ENCODE measurements at regions not wholly inside any gene's neighbourhood (a gene's known extent, or its start where the extent isn't known, plus 50 kb on each side); places are given as distances from the start of the nearest gene placed in this dataset.

DNA sequence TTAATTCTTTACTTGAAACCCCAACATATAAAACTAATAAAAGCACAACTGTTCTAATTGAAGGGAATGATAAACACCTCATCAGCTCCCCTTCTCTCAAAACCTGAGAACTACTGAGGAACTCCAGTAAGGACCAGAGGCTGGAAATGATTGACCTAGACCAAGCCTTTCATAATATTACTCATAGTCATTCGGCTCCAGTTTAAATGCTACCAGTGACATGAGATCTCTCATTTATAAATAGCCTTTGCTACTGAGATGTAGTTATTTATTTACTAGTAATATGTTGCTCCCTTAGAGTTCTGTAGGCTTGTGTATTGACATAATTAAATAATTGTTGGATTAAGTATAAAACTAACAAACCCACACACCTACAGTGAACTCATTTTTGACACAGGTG is 209.8 kb upstream of the PRMT6 start:
- Histone ChIP-seq H3K36me3 (ENCODE audit: control insufficient read depth, insufficient read depth, low read length) (no peaks in the 10 kb centered on the region), H3K4me3 (ENCODE audit: low read depth in 2 of 2, low read length in 2 of 2) (no peak overlapping the region), H3K4me1 (ENCODE audit: control insufficient read depth, insufficient read depth, low read length) (no peaks in the 10 kb centered on the region), H3K27ac (ENCODE audit: low read length) (no peak overlapping the region), H3K9me3 (ENCODE audit: control insufficient read depth, insufficient read depth, low read depth, low read length) (no peaks in the 10 kb centered on the region), H3K27me3 (ENCODE audit: control insufficient read depth, insufficient read depth, low read length) (no peaks in the 10 kb centered on the region)
- DNase-seq (ENCODE audit: low read depth, low spot score) (no peak), ATAC-seq (no peak)
- ChIA-PET POLR2A (no interaction called here), CTCF (no interaction called here)
- no TSS peak for BruUV-seq (replicated peaks)
- intact Hi-C loops (cut with micrococcal nuclease; ENCODE audit: unreplicated experiment): no loop called here
- TF ChIP-seq, protein P1, sequence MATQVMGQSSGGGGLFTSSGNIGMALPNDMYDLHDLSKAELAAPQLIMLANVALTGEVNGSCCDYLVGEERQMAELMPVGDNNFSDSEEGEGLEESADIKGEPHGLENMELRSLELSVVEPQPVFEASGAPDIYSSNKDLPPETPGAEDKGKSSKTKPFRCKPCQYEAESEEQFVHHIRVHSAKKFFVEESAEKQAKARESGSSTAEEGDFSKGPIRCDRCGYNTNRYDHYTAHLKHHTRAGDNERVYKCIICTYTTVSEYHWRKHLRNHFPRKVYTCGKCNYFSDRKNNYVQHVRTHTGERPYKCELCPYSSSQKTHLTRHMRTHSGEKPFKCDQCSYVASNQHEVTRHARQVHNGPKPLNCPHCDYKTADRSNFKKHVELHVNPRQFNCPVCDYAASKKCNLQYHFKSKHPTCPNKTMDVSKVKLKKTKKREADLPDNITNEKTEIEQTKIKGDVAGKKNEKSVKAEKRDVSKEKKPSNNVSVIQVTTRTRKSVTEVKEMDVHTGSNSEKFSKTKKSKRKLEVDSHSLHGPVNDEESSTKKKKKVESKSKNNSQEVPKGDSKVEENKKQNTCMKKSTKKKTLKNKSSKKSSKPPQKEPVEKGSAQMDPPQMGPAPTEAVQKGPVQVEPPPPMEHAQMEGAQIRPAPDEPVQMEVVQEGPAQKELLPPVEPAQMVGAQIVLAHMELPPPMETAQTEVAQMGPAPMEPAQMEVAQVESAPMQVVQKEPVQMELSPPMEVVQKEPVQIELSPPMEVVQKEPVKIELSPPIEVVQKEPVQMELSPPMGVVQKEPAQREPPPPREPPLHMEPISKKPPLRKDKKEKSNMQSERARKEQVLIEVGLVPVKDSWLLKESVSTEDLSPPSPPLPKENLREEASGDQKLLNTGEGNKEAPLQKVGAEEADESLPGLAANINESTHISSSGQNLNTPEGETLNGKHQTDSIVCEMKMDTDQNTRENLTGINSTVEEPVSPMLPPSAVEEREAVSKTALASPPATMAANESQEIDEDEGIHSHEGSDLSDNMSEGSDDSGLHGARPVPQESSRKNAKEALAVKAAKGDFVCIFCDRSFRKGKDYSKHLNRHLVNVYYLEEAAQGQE (IDR thresholded peaks at IDR 0.05; ENCODE audit: insufficient read depth in 1 of 2, low read depth in 2 of 2, low read length in 1 of 2): no peak
- TF ChIP-seq TCF7L2 (IDR thresholded peaks at IDR 0.05; ENCODE audit: low read depth, low read length) (no peak), SIN3A (IDR thresholded peaks at IDR 0.05; ENCODE audit: borderline replicate concordance, insufficient read depth, low read depth, low read length) (no peak), POLR2AphosphoS5 (IDR thresholded peaks at IDR 0.05; ENCODE audit: low read depth, low read length) (no peak)
- TF ChIP-seq, protein P2, sequence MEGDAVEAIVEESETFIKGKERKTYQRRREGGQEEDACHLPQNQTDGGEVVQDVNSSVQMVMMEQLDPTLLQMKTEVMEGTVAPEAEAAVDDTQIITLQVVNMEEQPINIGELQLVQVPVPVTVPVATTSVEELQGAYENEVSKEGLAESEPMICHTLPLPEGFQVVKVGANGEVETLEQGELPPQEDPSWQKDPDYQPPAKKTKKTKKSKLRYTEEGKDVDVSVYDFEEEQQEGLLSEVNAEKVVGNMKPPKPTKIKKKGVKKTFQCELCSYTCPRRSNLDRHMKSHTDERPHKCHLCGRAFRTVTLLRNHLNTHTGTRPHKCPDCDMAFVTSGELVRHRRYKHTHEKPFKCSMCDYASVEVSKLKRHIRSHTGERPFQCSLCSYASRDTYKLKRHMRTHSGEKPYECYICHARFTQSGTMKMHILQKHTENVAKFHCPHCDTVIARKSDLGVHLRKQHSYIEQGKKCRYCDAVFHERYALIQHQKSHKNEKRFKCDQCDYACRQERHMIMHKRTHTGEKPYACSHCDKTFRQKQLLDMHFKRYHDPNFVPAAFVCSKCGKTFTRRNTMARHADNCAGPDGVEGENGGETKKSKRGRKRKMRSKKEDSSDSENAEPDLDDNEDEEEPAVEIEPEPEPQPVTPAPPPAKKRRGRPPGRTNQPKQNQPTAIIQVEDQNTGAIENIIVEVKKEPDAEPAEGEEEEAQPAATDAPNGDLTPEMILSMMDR (IDR thresholded peaks at IDR 0.05): no peak
- in situ Hi-C loops (cut with HindIII; ENCODE audit: low pct_unique_long_range_greater_than_20kb, low sequenced_read_pairs): no loop called here

DNA sequence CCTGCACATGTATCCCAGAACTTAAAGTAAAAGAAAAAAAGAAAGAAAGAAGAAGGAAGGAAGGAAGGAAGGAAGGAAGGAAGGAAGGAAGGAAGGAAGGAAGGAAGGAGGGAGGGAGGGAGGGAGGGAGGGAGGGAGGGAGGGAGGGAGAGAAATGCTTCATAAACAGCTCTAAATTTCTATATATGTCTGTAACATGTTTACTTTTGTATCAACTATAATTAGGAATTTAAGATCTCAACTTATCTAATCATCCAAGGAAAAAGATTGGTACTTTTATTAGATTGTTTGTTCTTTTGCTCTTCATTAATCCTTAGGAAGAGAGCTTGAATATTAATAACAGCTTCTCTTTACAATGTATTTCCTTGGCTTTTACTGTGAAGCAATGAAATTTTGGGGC is 195.4 kb upstream of the PRMT6 start:
- CTCF ChIA-PET: no interaction called here
- H3K4me1 ChIP-seq (ENCODE audit: control insufficient read depth, insufficient read depth, low read length): no peaks in the 10 kb centered on the region
- POLR2A ChIA-PET: no interaction called here
- no peak for ATAC-seq
- no peaks in the 10 kb centered on the region for H3K36me3 ChIP-seq (ENCODE audit: control insufficient read depth, insufficient read depth, low read length)
- no peaks in the 10 kb centered on the region for H3K27me3 ChIP-seq (ENCODE audit: control insufficient read depth, insufficient read depth, low read length)
- no peak for DNase-seq (ENCODE audit: low read depth, low spot score)
- no TSS peak for BruUV-seq (replicated peaks)
- TF ChIP-seq, protein P2 (IDR thresholded peaks at IDR 0.05): no peak
- TF ChIP-seq POLR2AphosphoS5 (IDR thresholded peaks at IDR 0.05; ENCODE audit: low read depth, low read length) (no peak), SIN3A (IDR thresholded peaks at IDR 0.05; ENCODE audit: borderline replicate concordance, insufficient read depth, low read depth, low read length) (no peak), TCF7L2 (IDR thresholded peaks at IDR 0.05; ENCODE audit: low read depth, low read length) (no peak)
- TF ChIP-seq, protein P1 (IDR thresholded peaks at IDR 0.05; ENCODE audit: insufficient read depth in 1 of 2, low read depth in 2 of 2, low read length in 1 of 2): no peak
- H3K4me3 ChIP-seq (ENCODE audit: low read depth in 2 of 2, low read length in 2 of 2): no peak overlapping the region
- in situ Hi-C loops (cut with HindIII; ENCODE audit: low pct_unique_long_range_greater_than_20kb, low sequenced_read_pairs): no loop called here
- no peaks in the 10 kb centered on the region for H3K9me3 ChIP-seq (ENCODE audit: control insufficient read depth, insufficient read depth, low read depth, low read length)
- intact Hi-C loops (cut with micrococcal nuclease; ENCODE audit: unreplicated experiment): no loop called here
- no peak overlapping the region for H3K27ac ChIP-seq (ENCODE audit: low read length)

All from Panc1 (cell line).